H7 (cell line): ENCODE measurements at regions not wholly inside any gene's neighbourhood (a gene's known extent, or its start where the extent isn't known, plus 50 kb on each side); places are given as distances from the start of the nearest gene placed in this dataset.

ENCODE experiments used
- DNase-seq: peaks from one replicate; pipeline ENCODE4 v3.0.0; 2012
- H3K27me3 ChIP-seq: 2 replicates; pipeline ENCODE4 v1.6.0; 2011; ENCODE audit warnings: mild to moderate bottlenecking, low read length; ENCODE audit not compliant: control insufficient read depth, insufficient read depth
- H3K36me3 ChIP-seq: replicated peaks from 2 replicates; pipeline ENCODE4 v1.5.1; 2011; ENCODE audit warnings: low read length; ENCODE audit not compliant: control insufficient read depth, insufficient read depth
- H3K4me3 ChIP-seq: 2 replicates; pipeline ENCODE4 v1.5.1; 2011; ENCODE audit warnings: low read depth, mild to moderate bottlenecking, control low read depth, low read length, moderate library complexity; ENCODE audit not compliant: insufficient read depth

GRCh38 chr13:73248154-73248553, 189.3 kb downstream of the KLF5 start:
- H3K36me3 ChIP-seq: no peaks in the 10 kb centered on the region
- DNase-seq: no peak
- H3K4me3 ChIP-seq: no peak overlapping the region

GRCh38 chr13:73245246-73245645, 186.4 kb downstream of the KLF5 start:
- Histone ChIP-seq H3K36me3 (no peaks in the 10 kb centered on the region), H3K27me3 (no peaks in the 10 kb centered on the region), H3K4me3 (no peak overlapping the region)
- DNase-seq: no peak

More at GRCh38 chr13:73248154-73248553, 189.3 kb downstream of the KLF5 start:
- H3K27me3 ChIP-seq: no peaks in the 10 kb centered on the region

- H3K36me3 ChIP-seq: no peaks in the 10 kb centered on the region
- DNase-seq: no peak
- no peak overlapping the region for H3K4me3 ChIP-seq
- no peaks in the 10 kb centered on the region for H3K27me3 ChIP-seq
These were observed 185.7 kb downstream of the KLF5 start for GRCh38 chr13:73244467-73244866.

DNA sequence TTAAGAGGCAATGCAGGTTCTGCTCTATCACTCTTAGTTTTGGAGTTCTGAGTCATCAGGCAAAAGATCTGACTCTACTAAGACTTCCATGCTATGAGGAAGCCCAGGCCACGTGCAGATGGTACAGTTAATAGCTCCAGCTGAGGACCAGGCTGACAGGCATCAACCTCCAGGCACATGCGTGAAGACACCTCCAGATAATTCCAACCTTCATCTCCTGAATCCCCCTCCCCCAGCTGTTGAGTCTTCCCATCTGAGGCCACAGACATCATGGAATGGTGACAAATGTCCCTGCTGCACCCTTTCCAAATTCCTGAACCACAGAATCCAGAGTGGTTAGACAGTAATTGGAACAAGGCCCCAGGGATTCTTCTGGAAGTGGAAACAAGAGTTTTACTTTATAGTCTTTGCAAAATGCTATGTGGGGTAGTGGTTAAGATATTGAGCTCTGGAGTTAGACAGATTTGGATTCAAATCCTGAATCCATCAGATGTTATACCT, 183.8 kb downstream of the KLF5 start:
- H3K4me3 ChIP-seq: no peak overlapping the region
- DNase-seq: no peak
- H3K27me3 ChIP-seq: no peaks in the 10 kb centered on the region
- H3K36me3 ChIP-seq: no peaks in the 10 kb centered on the region

DNA sequence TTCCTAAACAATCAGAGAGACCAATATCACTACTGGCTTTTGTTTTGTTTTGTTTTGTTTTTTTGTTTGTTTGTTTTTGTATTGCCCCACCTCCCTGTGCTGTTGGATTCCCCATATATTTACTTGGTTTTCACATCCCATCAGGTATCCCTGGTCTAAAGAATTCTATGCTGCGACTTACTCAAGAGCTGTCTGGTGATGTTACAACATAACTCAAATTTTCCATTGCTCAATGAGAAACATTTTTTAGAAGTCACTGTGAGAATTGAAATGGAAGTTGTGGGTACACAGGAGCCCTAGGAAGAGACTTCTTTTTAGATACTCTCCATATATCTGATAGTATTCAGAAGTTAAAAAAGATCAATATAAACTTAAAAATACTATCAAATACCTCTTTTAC, 181.4 kb downstream of the KLF5 start:
- DNase-seq: no peak
- H3K27me3 ChIP-seq: no peaks in the 10 kb centered on the region
- H3K36me3 ChIP-seq: no peaks in the 10 kb centered on the region
- no peak overlapping the region for H3K4me3 ChIP-seq

DNA sequence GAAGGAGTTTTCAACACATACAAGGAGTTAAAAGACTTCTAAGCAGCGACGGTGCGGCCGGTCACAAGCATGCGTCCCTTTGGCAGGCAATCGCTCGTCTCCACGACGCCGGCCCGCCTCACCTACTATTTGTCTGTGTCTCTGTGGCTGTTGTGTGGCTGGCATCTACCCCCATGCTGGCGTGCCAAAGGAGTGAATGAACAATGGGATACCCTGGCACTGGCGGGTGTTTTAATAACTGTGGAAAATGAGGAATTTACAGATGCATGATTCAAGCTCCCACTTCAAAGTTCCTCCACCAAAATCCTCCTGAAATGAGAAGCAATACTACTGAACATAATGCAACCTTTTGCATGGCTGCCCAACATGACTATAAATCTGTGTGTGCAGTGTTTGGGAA, 176.6 kb downstream of the KLF5 start:
- Histone ChIP-seq H3K4me3 (no peak overlapping the region), H3K27me3 (no peaks in the 10 kb centered on the region), H3K36me3 (no peaks in the 10 kb centered on the region)
- DNase-seq: no peak

DNA sequence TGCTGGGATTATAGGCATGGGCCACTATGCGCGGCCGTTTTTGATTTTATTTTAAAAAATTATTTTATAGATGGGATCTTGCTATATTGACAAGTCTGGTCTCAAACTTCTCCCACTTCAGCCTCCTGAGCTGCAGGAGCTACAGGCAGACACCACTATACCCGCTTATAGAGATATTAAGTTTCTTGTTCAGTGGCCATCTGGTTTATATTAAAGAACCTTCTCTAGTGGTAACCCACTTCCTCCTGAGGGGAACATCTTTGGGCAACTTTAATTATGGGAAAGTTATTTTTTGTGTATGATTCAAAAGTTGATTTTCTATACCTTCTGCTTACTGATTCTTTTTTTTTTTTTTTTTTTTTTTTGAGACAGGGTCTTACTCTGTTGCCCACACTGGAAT, 172.7 kb downstream of the KLF5 start:
- no peak overlapping the region for H3K4me3 ChIP-seq
- H3K36me3 ChIP-seq: no peaks in the 10 kb centered on the region
- no peaks in the 10 kb centered on the region for H3K27me3 ChIP-seq
- no peak for DNase-seq

DNA sequence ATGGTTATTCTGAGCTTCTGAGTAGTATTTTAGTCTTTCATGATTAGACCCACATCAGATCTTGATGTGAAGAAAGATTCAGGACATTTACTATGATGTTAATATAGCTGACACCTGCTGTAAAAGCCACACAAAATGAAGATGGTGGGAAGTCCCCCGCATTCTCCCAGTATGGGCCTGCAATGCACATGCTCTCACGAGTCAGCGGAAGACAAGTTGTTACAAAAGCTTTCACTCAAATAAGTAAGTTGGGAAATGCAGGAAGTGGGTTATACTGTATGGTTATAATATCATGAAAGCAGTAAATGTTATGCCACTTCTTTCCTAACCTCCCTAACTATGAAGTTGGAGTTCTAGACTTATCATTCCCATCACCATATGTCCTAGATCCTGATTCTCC, 171.9 kb downstream of the KLF5 start:
- Histone ChIP-seq H3K36me3 (no peaks in the 10 kb centered on the region), H3K4me3 (no peak overlapping the region), H3K27me3 (no peaks in the 10 kb centered on the region)
- DNase-seq: no peak

- DNase-seq: no peak
- H3K27me3 ChIP-seq: no peaks in the 10 kb centered on the region
- no peaks in the 10 kb centered on the region for H3K36me3 ChIP-seq
- H3K4me3 ChIP-seq: no peak overlapping the region
These were observed 169.7 kb downstream of the KLF5 start for GRCh38 chr13:73228546-73228945.

DNA sequence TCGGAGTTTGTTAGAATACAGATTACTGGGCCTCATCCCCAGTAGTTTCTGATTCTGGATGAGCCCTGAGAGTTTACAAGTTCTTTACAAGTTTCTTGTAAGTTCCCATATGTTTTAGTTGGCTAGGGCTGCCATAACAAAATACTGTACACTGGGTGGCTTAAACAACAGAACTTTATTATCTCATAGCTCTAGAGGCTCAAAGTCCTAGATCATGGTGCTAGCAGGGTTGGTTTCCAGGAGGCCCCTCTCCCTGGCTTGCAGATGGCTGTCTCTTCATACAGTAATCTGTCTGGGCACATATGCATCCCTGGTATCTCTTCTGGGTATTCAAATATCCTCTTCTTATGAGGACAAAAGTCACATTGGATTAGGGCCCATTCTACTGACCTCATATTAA, 167.2 kb downstream of the KLF5 start:
- Histone ChIP-seq H3K27me3 (no peaks in the 10 kb centered on the region), H3K4me3 (no peak overlapping the region), H3K36me3 (no peaks in the 10 kb centered on the region)
- DNase-seq: no peak

GRCh38 chr13:73224703-73225102, 165.9 kb downstream of the KLF5 start:
- DNase-seq: no peak
- no peaks in the 10 kb centered on the region for H3K27me3 ChIP-seq
- H3K36me3 ChIP-seq: no peaks in the 10 kb centered on the region
- no peak overlapping the region for H3K4me3 ChIP-seq

GRCh38 chr13:73223372-73223781, 164.6 kb downstream of the KLF5 start:
- H3K36me3 ChIP-seq: no peaks in the 10 kb centered on the region
- H3K4me3 ChIP-seq: no peak overlapping the region
- no peaks in the 10 kb centered on the region for H3K27me3 ChIP-seq
- no peak for DNase-seq

GRCh38 chr13:73222627-73223305, 164.0 kb downstream of the KLF5 start:
- no peaks in the 10 kb centered on the region for H3K27me3 ChIP-seq
- H3K4me3 ChIP-seq: no peak overlapping the region
- H3K36me3 ChIP-seq: no peaks in the 10 kb centered on the region
- DNase-seq: no peak

DNA sequence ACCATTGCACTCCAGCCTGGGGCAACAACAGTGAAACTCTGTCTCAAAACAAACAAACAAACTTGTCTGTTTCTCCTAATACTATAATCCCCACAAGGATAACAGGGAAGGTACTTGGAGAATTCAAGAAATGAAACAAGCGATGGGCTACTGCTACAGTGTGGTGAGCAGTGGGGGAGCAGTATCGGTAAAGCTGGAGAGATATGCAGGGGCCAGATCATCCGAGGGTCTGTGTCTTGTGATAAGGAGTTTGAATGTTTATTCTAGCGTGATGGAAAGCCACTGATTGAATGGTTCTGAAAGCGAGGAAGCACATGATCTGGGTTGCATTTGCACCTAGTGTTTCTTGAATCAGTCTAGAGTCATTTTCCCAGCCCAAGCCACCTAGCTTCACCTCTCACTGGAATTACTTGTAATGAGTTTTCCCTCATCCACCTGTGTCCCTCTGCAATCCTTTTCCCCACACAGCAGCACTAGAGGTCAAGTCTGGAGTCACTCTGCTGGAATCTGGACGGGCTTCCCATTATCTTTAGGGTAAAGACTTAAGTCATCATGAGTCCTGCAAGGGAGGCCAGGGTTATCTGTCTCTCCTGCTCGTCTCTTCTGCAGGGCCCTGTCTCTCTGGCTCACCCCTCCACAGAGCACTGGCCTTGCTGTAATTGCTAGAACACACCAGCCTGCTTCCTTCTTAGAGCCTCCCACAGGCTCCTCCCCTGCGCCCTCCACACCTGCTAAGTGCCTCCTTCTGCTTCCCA, 162.3 kb downstream of the KLF5 start:
- Histone ChIP-seq H3K36me3 (no peaks in the 10 kb centered on the region), H3K4me3 (no peak overlapping the region), H3K27me3 (no peaks in the 10 kb centered on the region)
- DNase-seq: no peak

GRCh38 chr13:73218181-73218580, 159.4 kb downstream of the KLF5 start:
- no peak overlapping the region for H3K4me3 ChIP-seq
- H3K36me3 ChIP-seq: no peaks in the 10 kb centered on the region
- DNase-seq: no peak
- no peaks in the 10 kb centered on the region for H3K27me3 ChIP-seq
